GM19438 (cell line): ENCODE measurements at regions not wholly inside any gene's neighbourhood (a gene's known extent, or its start where the extent isn't known, plus 50 kb on each side); places are given as distances from the start of the nearest gene placed in this dataset.
"Not testable (repeated sequence)": the region's sequence is repeated elsewhere in the genome, so short reads cannot be mapped to it uniquely, and the experiment has no call there.

Experiments used
- ATAC-seq: cut with Tn5 transposase; IDR thresholded peaks from one replicate; pipeline ENCODE4 v1.9.1; 2021; ENCODE audit warnings: low read depth; ENCODE audit not compliant: unreplicated experiment

GRCh38 chr7:68399991-68400590, 1198.2 kb upstream of the AUTS2 start:
- ATAC-seq, result no peak

- no peak for ATAC-seq
Measured at GRCh38 chr7:68400783-68401182, 1197.5 kb upstream of the AUTS2 start.

DNA sequence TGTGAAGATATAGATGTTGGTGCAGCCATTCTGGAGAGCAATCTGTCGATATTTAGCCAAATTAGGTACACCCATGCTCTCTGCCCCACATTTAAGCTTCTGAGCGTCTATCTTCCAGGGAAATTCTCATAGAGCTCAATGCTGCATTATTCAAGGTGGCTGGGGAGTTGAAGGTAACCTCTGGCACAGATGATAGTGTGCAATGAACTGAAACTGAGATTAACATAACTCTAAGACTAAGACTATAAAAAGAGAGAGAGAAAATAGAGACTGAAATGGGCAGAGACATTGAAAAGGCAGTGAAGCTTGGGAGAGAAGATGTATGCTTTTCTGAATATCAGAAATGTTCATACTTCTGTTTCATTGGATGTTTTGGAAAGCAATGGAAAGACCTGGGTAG, 1197.0 kb upstream of the AUTS2 start:
- ATAC-seq, result no peak

GRCh38 chr7:68406480-68406879, 1191.8 kb upstream of the AUTS2 start:
- ATAC-seq, result no peak

GRCh38 chr7:68407460-68407859, 1190.8 kb upstream of the AUTS2 start:
- ATAC-seq, result no peak

DNA sequence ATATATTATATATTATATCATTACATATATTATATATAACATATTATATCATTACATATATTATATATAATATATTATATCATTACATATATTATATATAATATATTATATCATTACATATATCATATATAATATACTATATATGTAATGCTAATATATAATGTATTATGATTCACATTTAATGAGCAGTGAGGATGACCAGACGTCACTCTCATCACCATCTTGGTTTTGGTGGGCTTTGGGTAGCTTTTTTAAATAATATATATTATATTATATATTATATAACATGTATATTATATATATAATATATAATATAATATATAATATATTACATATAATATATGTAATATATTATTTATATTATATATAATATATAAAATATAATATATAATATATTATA, 1189.4 kb upstream of the AUTS2 start:
- ATAC-seq, result no peak

DNA sequence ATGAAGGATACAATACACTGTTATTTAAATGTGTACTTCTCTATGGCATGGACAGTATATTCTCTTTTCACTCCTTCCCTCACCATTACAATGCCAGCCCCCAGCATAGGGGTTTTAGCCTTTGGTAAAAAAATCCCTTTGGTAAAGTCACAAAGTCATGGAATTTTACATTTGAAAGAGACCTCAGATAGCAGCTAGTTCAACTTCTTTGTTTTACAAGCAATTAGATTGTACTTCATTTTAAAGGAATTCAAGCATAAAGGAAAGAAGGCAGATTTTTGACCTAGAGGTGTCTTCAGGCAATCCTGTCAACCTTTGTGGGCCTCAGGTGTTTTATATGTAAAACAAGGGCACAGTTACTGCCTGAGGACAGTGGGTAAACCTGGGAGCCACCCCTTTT, 1188.4 kb upstream of the AUTS2 start:
- no peak for ATAC-seq

- not testable (repeated sequence) for ATAC-seq
Measured at GRCh38 chr7:68410693-68411092, 1187.6 kb upstream of the AUTS2 start.

DNA sequence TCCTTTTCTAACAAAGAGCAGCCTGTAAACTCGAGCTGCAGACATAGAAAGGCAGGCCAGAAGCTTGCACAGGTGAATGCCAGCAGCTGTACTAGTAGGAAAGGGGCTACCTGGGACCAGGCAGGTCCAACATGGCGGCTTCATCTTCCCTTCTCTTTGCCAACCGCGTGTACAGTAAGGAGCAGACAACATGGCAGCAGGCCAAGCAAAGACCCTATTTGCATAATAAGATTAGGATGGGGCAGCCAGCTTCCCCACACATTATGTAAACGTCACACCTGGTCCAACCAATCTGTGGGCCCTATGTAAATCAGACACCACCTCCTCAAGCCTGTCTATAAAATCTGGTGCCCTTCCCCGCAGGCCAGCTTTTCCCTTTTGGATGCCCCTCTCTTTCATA, 1186.5 kb upstream of the AUTS2 start:
- no peak for ATAC-seq

- ATAC-seq, result no peak
Measured at GRCh38 chr7:68414631-68415425, 1183.4 kb upstream of the AUTS2 start.

DNA sequence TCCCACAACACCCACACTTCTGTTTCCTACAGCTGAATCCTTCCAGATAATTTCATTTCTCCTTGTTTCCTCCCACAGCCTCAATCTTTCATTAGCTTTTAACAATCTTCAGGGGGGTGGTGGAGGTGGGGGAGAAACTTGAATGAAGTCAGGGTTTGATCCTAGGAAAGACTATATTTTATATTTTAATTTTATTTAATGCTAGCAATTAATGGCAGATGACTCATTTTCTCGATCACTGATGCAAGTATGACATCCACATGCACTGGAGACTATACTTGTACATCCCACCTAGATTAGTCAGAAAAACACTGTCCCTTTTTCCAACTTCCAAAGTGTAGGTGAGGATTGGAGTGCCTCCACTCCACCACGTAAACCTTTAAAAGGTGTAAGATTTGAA, 1181.3 kb upstream of the AUTS2 start:
- ATAC-seq, result no peak

DNA sequence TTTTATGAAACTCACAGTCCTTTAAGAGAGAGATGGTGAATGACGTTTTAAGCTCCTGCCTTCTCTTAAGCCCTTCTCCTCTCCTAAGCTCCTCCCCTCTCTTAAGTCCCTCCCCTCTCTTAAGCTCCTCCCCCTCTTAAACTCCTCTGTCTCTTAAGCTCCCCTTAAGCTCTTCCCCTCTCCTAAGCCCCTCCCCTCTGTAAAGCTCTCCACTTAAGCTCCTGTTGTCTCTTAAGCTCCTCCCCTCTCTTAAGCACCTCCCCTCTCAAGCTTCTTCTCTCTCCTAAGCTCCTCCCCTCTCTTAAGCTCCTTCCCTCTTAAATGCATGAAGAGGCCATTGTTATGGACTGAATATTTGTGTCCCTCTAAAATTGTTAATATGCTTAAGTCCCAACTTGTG, 1180.6 kb upstream of the AUTS2 start:
- no peak for ATAC-seq

GRCh38 chr7:68420342-68421192, 1177.7 kb upstream of the AUTS2 start:
- no peak for ATAC-seq

GRCh38 chr7:68421712-68422111, 1176.6 kb upstream of the AUTS2 start:
- ATAC-seq, result no peak

DNA sequence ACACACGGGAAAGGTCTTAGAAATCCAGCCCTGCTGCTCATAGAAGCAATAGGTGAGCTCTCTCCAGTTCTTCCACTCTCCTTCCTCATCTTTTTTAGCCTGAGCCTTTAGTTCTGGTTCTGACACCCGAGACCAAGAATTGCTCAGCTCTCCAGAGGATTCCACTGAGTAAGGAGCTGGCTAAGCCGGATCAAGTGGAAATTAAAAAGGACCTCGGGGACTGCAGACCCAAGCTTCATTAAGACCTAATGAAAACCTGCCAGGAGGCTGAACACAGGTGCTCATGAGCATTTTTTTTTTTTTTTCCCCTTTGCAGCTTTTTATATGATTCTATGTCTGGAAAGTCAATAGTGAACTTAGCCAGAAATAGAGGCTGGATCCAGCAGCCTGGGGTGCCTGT, 1176.0 kb upstream of the AUTS2 start:
- no peak for ATAC-seq

GRCh38 chr7:68423356-68423755, 1174.9 kb upstream of the AUTS2 start:
- no peak for ATAC-seq

DNA sequence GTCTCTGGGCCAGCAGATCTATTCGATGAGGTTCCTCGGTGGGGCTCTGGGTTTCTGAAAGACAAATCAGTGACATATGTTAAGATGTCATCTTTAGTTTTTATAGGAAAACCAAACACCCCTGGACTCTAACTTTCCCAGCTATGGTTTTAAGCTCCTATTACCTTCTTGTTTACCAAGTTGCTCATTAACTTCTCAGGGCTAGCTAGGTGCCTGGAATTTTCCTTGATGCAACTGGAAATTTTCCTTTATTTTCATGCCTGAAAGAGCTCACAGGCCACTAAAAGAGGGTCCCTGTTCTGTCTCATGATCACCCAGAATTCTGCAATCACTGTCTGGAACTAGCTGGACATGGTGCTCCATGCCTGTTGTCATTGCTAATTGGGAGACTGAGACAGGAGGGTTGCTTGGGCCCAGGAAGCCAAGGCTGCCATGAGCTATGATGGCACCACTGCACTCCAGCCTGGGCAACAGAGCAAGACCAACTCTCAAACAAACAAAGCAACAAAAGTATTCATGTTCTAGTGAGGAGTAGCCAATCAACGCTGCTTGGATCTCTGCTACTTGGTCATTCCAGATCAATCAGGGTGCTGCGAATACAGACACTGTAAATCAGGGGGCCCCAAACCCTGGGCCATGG, 1173.5 kb upstream of the AUTS2 start:
- no peak for ATAC-seq

GRCh38 chr7:68425377-68425776, 1172.9 kb upstream of the AUTS2 start:
- ATAC-seq, result no peak

GRCh38 chr7:68429411-68430117, 1168.7 kb upstream of the AUTS2 start:
- ATAC-seq, result no peak

GRCh38 chr7:68432585-68432984, 1165.7 kb upstream of the AUTS2 start:
- ATAC-seq, result no peak
